HG02973 (cell line): ENCODE measurements at regions not wholly inside any gene's neighbourhood (a gene's known extent, or its start where the extent isn't known, plus 50 kb on each side); places are given as distances from the start of the nearest gene placed in this dataset.

Source experiments
- ATAC-seq: cut with Tn5 transposase; IDR thresholded peaks from one replicate; pipeline ENCODE4 v1.9.1; 2021; ENCODE audit warnings: moderate library complexity; ENCODE audit not compliant: unreplicated experiment

DNA sequence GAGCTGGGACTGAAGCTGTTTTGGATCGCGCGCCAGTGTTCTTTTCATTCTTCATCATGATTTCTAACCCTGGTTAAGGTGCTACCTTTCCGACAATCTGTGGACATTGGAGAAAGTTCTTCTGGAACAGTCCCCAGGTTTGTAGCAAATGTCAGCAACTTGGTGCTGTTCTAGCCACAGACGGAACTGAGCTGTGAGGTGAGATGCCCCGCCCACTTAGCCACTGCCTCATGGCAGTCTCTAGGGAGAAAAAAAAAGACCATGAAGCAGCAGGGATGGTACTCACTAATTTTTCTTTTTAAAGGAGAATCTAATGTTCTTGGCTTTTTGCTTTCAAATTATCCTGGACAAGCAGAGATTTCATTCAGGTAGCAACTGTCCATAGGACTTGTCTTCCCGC is 72.1 kb upstream of the STK32A start:
- ATAC-seq: no peak

DNA sequence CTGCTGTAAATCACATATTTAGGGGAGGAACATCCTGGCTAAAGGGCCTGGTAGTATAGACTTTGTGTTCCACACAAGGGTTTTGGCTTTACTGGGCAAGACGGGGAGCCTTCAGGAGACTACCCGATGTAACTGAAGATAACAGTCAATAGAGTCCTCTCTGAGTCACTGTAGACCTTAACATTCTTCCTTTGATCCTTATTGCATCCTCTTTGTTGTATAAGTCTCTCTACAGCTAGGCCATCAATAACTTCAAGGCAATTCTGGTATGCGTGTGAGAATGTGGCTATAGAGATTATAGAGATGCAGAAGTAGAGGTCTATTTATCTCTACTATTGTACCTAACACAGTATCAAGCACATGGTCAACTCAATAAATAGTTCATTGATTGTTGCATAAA is 67.3 kb upstream of the STK32A start:
- ATAC-seq: no peak

- peak; percentile 6 for ATAC-seq
Measured at GRCh38 chr5:147168578-147169327, 66.1 kb upstream of the STK32A start.

DNA sequence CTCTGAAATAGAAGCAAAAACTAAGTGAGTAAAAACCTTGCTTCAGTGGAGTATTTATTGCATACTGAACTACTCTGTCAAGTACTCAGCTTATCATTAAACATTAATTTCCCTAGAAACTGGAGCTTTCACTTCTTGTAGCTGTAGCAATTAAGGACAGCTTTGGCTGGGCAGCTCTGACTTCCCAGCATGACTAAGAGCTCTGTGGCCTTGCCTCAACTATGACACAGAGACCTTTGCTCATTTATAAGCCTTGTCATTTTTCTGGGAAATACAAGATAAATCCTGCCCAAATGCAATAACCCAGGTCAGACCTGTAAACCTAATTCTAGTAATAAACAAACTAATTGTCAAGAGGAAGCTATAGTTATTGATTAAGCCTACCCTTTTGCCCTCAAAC is 65.4 kb upstream of the STK32A start:
- peak; percentile 73 for ATAC-seq

- no peak for ATAC-seq
Measured at GRCh38 chr5:147169901-147170300, 64.9 kb upstream of the STK32A start.

DNA sequence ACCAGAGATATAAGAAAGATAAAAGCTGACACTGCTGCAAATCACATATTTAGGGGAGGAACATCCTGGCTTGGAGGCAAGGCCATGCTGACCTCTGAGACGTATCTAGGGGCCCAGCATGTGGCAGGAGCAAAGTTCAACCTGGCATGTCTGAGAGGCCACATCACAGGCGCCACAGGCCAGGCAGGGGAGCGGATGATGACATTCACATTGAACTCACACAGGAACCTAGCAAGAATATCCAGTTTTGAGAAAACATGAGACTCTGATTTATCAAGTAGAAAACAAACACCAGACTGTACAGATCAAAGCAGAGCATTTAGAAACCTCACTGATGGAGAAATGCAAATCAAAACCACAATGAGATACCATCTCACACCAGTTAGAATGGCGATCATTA is 64.2 kb upstream of the STK32A start:
- no peak for ATAC-seq

DNA sequence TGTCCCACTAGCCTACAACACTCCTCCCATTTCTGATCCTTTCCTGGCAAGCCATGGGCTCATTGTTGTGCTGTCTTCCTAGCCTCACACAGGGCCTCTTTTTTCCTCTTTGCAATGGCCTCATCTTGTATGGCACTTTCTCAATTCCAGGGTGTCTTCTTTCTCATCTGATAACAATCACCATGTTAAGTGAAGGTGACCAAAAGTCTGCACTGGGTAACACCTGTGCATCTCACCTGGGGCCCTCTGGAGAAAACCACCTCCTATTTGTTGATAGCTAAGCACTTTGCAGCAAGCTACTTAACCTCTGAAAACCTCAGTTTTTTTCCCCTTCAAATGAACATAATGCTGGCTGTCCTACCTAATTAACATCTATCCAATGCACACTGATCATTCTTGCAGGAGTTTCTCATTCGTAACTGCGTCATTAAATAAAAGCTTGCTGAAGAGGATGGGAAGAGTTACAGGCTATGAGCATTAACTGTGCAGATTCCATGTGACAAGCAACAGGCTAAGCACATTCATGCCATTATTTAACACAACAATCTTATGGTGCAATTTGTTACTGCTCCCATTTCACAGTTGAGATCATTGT is 60.1 kb upstream of the STK32A start:
- ATAC-seq: no peak

DNA sequence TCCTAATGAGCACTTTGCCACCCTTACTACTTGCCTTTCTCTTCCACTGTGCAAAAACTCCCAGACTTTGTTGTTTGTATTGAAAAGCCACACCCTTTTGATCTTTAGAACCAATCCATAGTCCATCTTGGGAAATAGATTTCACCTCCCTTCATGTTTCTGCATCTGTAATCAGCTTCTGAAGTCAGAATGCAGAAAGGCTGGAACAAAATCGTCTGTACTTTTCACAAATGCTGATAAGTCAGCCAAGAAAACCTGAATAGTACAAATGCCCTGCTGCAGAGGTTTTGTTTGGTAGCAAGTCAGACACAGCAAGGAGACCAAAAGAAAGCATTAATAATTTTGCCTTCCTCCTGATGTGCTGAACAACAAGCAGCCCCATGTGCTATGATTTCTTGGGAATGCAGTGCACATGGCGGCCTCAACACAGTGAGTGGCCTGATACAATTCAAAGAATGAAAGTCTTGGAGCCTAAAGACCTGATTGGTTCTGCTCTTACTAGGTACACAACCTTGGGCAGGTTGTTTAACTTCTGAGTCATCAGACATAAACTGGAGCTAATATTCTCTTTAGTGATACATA is 59.2 kb upstream of the STK32A start:
- ATAC-seq: no peak

DNA sequence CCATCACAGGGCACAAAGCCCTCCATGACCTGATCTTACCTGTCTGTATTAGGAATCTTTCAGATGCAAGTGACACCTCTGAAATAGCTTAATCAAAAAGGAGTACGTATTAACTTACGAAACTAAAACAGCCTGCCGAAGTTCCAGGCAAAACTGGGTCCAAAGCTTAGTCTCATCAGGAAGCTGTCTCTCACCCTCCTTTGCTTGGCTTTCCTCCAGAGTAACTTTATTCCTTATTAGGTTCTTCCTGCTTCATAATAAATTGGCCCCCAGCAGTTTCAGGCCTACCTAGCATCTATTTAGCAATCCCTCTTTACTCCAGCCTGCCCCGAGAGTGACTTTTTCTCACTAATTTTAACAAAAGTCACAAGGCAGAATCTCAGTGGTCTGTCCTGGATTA is 58.4 kb upstream of the STK32A start:
- ATAC-seq: no peak

DNA sequence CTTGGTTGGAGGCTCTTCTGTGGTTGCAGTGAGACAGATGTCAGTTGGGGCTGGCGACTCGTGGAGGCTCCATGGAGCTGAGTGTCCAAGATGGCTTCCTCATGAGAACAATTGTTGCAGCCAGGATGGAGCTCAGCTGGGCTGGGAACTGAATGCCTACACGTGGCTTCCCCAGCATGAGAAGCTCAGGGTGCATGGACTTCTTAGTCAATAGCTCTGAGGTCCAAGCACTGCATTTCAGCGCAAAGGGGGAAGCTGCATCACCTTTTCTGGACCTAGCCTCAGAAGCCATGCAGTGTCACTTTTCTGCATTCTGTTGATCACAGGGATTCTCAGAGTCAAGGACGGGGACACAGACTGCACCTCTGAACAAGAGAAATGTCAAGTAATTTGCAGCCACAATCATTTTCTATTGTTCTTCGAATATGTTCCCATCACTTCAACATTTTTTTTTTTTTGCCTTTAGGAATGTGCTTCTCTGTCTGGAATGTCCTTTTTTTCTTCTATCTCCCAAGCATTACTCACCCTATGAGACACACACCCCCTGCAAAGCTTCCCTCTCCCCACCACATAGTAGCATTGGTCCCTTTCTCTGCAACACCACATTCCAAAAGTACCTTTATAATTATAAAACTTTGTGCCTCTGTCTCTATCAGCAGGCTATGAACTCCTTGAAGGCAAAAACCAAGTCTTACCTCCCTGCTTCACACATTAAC is 57.5 kb upstream of the STK32A start:
- no peak for ATAC-seq

DNA sequence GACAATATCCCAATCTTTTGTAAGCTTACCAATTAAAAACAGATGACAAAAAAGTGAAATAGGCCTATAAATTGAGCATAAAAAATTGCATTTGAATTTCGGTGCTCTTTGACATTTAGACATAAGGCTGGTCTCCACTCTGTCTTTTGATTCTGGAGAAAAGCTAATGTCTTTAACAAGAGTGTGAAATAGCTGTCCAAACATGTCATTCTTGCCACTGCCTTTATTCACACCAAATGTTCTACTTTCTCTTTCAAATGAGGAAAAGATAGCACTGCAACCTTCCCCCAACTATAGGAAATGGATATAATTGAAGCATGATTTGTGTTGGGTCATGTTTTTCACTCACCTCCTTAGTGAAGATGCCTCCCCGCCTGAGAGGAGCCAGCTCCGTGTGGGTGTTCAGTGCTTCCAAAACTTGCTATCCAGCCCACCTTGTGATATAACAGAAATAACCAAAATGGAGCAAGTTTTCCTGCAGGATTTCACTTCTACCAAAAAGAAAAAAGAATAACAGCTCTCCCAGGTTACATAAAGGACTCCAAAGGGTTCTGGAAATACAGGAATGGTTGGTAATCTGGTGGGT is 55.2 kb upstream of the STK32A start:
- ATAC-seq: no peak

GRCh38 chr5:147180751-147181150 is 54.1 kb upstream of the STK32A start:
- ATAC-seq: no peak
